Heart right ventricle (tissue), 16 donors: ENCODE measurements at regions not wholly inside any gene's neighbourhood (a gene's known extent, or its start where the extent isn't known, plus 50 kb on each side); places are given as distances from the start of the nearest gene placed in this dataset.

ENCODE experiments used
- ATAC-seq, 8 donors: fragments of 200-7000 bp; cut with Tn5 transposase; one replicate each; pipeline ENCODE4 v1.9.1; 2020; ENCODE audit warnings: mild to moderate bottlenecking in 8 of 8, moderate library complexity in 8 of 8, moderate number of reproducible peaks in 1 of 8
- DNase-seq, 2 donors: peaks; one replicate each; pipeline ENCODE4 v3.0.0-alpha.2; 2020
- H3K27ac ChIP-seq, 10 donors: fragments of 200-600 bp; sonication (generic) in 2 of 10; one replicate each; pipeline versions ENCODE4 v1.5.0 to v1.8.0; 2020 to 2022; ENCODE audit warnings: mild to moderate bottlenecking in 3 of 10
- H3K27me3 ChIP-seq, 7 donors: fragments of 200-600 bp; one replicate each; pipeline ENCODE4 v1.8.0; 2021 to 2022; ENCODE audit warnings: mild to moderate bottlenecking in 2 of 7
- H3K36me3 ChIP-seq, 9 donors: fragments of 200-600 bp; sonication (generic) in 1 of 9; one replicate each; pipeline versions ENCODE4 v1.5.0 to v1.8.0; 2020 to 2022; ENCODE audit warnings: mild to moderate bottlenecking in 2 of 9
- H3K4me1 ChIP-seq, 9 donors: fragments of 200-600 bp; sonication (generic) in 1 of 9; one replicate each; pipeline versions ENCODE4 v1.5.0 to v1.8.0; 2020 to 2022; ENCODE audit warnings: mild to moderate bottlenecking in 4 of 9
- H3K4me3 ChIP-seq, 10 donors: fragments of 200-600 bp; sonication (generic) in 2 of 10; one replicate each; pipeline versions ENCODE4 v1.5.0 to v1.8.0; 2020 to 2022; ENCODE audit warnings: mild to moderate bottlenecking in 7 of 10, moderate library complexity in 2 of 10
- H3K9me3 ChIP-seq, 11 donors: fragments of 200-600 bp in 10 of 11; sonication (generic) in 2 of 11; one replicate each; pipeline versions ENCODE4 v1.5.0 to v1.8.0; 2013 to 2022; ENCODE audit warnings: mild to moderate bottlenecking in 2 of 11, control low read depth in 1 of 11, moderate library complexity in 1 of 11
- WGBS, 2 donors: extraction: QIAGEN DNeasy Blood & Tissue Kit; methylation state at CpG; one replicate each; pipeline ENCODE4 v1.1.7; 2013; ENCODE audit warnings: inconsistent platforms in 1 of 2; 5-methylcytosine and 5-hydroxymethylcytosine counted together
- intact Hi-C, 10 donors: fragments of 100-400 bp; cut with DNase I; formaldehyde crosslinking; loops; one replicate each; pipeline versions ENCODE4 v1.11.1 to v1.14.2; 2022
- TF ChIP-seq, protein P1 (sequence below), 9 donors: fragments of 200-600 bp; sonication (generic) in 2 of 9; IDR thresholded peaks; one replicate each; pipeline versions ENCODE4 v1.5.0 to v1.8.0; 2021 to 2022; ENCODE audit warnings: antibody characterized with exemption in 9 of 9, mild to moderate bottlenecking in 5 of 9, moderate library complexity in 1 of 9
- donor health status: Arrhythmogenic right ventricular cardiomyopathy.
- donor health status: ischemic (EF 13 %, LVEDD 7.1; RV severe dilation, severe dysfunction).
- donor health status: healthy with polysubstance abuse.
- donor health status: DM: no; HTN: yes; CAD: no.
- donor health status: DM: no; HTN: no; CAD: no.
- donor health status: ischemic (EF 25% LVEDD 6.9; RV normal size, moderate dysfunction).
- donor health status: ischemic (EF 25% LVEDD 5.7; RV mildly dilated, moderate dysfunction).
- donor health status: healthy.
- donor health status: DM: yes; HTN: yes; CAD: no.
- donor health status: Ischemic cardiomyopathy.
- donor health status: ischemic (EF 35%, LVEDD 5.7; RV mildly dilated, moderate dysfunction).
- donor health status: nonischemic (EF 11% LVEDD 7.7; RV severe dilation, severe dysfunction).
- donor health status: DM: yes; HTN: yes; CAD: no.
- donor health status: PGD.
- donor health status: ischemic (EF 29% LVEDD 5.4; RV normal size, mild dysfunction).
- donor health status: nonischemic (EF 23%, LVEDD 6.1; RV moderate dilation, normal function).

GRCh38 chr7:106602062-106602461, 58.9 kb downstream of the CCDC71L start:
- Histone ChIP-seq H3K4me1 (peaks cover 0 to 9% (median 0%) of the 10 kb centered on the region in 9 donors), H3K27me3 (no peaks in the 10 kb centered on the region), H3K9me3 (no peaks in the 10 kb centered on the region), H3K4me3 (no peak overlapping the region), H3K27ac (no peak overlapping the region), H3K36me3 (no peaks in the 10 kb centered on the region)
- 92 to 100% methylated on average over 1 of the region's 1 CpG for WGBS, 2 donors
- intact Hi-C loops: no loop called here
- TF ChIP-seq, protein P1, sequence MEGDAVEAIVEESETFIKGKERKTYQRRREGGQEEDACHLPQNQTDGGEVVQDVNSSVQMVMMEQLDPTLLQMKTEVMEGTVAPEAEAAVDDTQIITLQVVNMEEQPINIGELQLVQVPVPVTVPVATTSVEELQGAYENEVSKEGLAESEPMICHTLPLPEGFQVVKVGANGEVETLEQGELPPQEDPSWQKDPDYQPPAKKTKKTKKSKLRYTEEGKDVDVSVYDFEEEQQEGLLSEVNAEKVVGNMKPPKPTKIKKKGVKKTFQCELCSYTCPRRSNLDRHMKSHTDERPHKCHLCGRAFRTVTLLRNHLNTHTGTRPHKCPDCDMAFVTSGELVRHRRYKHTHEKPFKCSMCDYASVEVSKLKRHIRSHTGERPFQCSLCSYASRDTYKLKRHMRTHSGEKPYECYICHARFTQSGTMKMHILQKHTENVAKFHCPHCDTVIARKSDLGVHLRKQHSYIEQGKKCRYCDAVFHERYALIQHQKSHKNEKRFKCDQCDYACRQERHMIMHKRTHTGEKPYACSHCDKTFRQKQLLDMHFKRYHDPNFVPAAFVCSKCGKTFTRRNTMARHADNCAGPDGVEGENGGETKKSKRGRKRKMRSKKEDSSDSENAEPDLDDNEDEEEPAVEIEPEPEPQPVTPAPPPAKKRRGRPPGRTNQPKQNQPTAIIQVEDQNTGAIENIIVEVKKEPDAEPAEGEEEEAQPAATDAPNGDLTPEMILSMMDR (IDR thresholded peaks at IDR 0.05): no peak
- DNase-seq (no peak), ATAC-seq (no peak)

- TF ChIP-seq, protein P1 (IDR thresholded peaks at IDR 0.05): no peak
- ATAC-seq (no peak), DNase-seq (no peak)
- Histone ChIP-seq H3K4me3 (no peak overlapping the region), H3K27me3 (no peaks in the 10 kb centered on the region), H3K36me3 (no peaks in the 10 kb centered on the region), H3K27ac (no peak overlapping the region), H3K4me1 (peaks cover 0 to 9% (median 0%) of the 10 kb centered on the region in 9 donors), H3K9me3 (no peaks in the 10 kb centered on the region)
- 45 to 51% methylated on average over 3 of the region's 3 CpGs for WGBS, 2 donors
- intact Hi-C loops: no loop called here
Measured at GRCh38 chr7:106600569-106601373, 60.2 kb downstream of the CCDC71L start.

GRCh38 chr7:106599343-106599698, 61.6 kb downstream of the CCDC71L start:
- no peak overlapping the region for H3K27ac ChIP-seq
- WGBS, 2 donors: 79% methylated on average over 3 of the region's 3 CpGs
- TF ChIP-seq, protein P1 (IDR thresholded peaks at IDR 0.05): no peak
- intact Hi-C loops: no loop called here
- no peak for DNase-seq
- peak overlapping the region in 1 of 10 donors; percentile 46 for H3K4me3 ChIP-seq
- H3K27me3 ChIP-seq: no peaks in the 10 kb centered on the region
- no peaks in the 10 kb centered on the region for H3K9me3 ChIP-seq
- no peaks in the 10 kb centered on the region for H3K36me3 ChIP-seq
- H3K4me1 ChIP-seq: peaks cover 0 to 9% (median 0%) of the 10 kb centered on the region in 9 donors
- ATAC-seq: peak in 1 of 8 donors; percentile 26

- DNase-seq (peak; percentile 16 to 74), ATAC-seq (peak; percentile 93 to 98 (median 96))
- Histone ChIP-seq H3K4me3 (peak overlapping the region in 9 of 10 donors; percentile 18 to 54 (median 46)), H3K36me3 (no peaks in the 10 kb centered on the region), H3K9me3 (no peaks in the 10 kb centered on the region), H3K27ac (peak overlapping the region in 3 of 10 donors; percentile 28 to 51 (median 29)), H3K27me3 (no peaks in the 10 kb centered on the region), H3K4me1 (peaks cover 0 to 9% (median 0%) of the 10 kb centered on the region in 9 donors)
- intact Hi-C loops: no loop called here
- TF ChIP-seq, protein P1 (IDR thresholded peaks at IDR 0.05): no peak
- WGBS, 2 donors: 6 to 7% methylated on average over 6 of the region's 6 CpGs
Measured at GRCh38 chr7:106598663-106599342, 62.2 kb downstream of the CCDC71L start.
